ENCODE measurements at regions not wholly inside any gene's neighbourhood (a gene's known extent, or its start where the extent isn't known, plus 50 kb on each side); places are given as distances from the start of the nearest gene placed in this dataset.

- no peaks in the 10 kb centered on the region for H3K4me1 ChIP-seq (ENCODE audit: control insufficient read depth, insufficient read depth, low read length, poor library complexity, severe bottlenecking)
- WGBS, 2 experiments (ENCODE audit: insufficient coverage in 2 of 2), result no CpG with 5 or more reads among the region's 3 CpGs
- H3K9me3 ChIP-seq (ENCODE audit: control insufficient read depth, low read length), result peaks cover 6% of the 10 kb centered on the region
- H3K27ac ChIP-seq (ENCODE audit: low read depth, low read length, severe bottlenecking), result no peak overlapping the region
- H3K4me3 ChIP-seq (ENCODE audit: extremely low read depth, insufficient read depth, low read length, poor library complexity, severe bottlenecking), result no peak overlapping the region
- no peaks in the 10 kb centered on the region for H3K36me3 ChIP-seq (ENCODE audit: control insufficient read depth, insufficient read depth, low read length)
These were observed 94.7 kb upstream of the FERD3L start for GRCh38 chr7:19239951-19240350.

- peaks cover 6% of the 10 kb centered on the region for H3K9me3 ChIP-seq (ENCODE audit: control insufficient read depth, low read length)
- no peaks in the 10 kb centered on the region for H3K36me3 ChIP-seq (ENCODE audit: control insufficient read depth, insufficient read depth, low read length)
- H3K4me3 ChIP-seq (ENCODE audit: extremely low read depth, insufficient read depth, low read length, poor library complexity, severe bottlenecking), result no peak overlapping the region
- H3K27ac ChIP-seq (ENCODE audit: low read depth, low read length, severe bottlenecking), result no peak overlapping the region
- WGBS, 2 experiments (ENCODE audit: insufficient coverage in 2 of 2), result 67 to 94% methylated on average over 1 to 3 of the region's 5 CpGs
- no peaks in the 10 kb centered on the region for H3K4me1 ChIP-seq (ENCODE audit: control insufficient read depth, insufficient read depth, low read length, poor library complexity, severe bottlenecking)
These were observed 90.5 kb upstream of the FERD3L start for GRCh38 chr7:19235680-19236079.

DNA sequence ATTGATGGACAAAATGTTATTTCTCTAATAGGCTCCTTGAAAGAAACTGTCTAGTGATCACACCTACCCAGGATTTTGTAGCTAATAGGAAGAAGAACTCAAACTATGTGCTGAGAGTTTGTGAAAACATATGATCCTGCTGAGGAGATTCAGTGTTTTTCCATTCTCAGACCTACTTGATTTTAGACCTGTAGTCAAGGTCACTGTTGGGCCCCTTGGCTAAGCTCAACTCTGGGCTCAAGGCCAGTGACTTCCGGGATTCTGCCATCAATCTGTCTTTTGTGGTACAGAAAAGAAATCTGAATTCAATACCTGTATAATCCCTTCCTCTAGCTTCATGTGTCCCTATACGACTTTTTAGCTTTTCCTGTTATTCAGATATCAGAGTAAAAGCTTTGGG, 79.7 kb upstream of the FERD3L start:
- no peaks in the 10 kb centered on the region for H3K36me3 ChIP-seq (ENCODE audit: control insufficient read depth, insufficient read depth, low read length)
- H3K27ac ChIP-seq (ENCODE audit: low read depth, low read length, severe bottlenecking), result no peak overlapping the region
- H3K4me3 ChIP-seq (ENCODE audit: extremely low read depth, insufficient read depth, low read length, poor library complexity, severe bottlenecking), result no peak overlapping the region
- no peaks in the 10 kb centered on the region for H3K4me1 ChIP-seq (ENCODE audit: control insufficient read depth, insufficient read depth, low read length, poor library complexity, severe bottlenecking)
- H3K9me3 ChIP-seq (ENCODE audit: control insufficient read depth, low read length), result no peaks in the 10 kb centered on the region
- 100% methylated on average over 1 of the region's 2 CpGs; no CpG with 5 or more reads in 1 of the 2 experiments for WGBS, 2 experiments (ENCODE audit: insufficient coverage in 2 of 2)

- no peaks in the 10 kb centered on the region for H3K36me3 ChIP-seq (ENCODE audit: control insufficient read depth, insufficient read depth, low read length)
- no peaks in the 10 kb centered on the region for H3K9me3 ChIP-seq (ENCODE audit: control insufficient read depth, low read length)
- no peak overlapping the region for H3K27ac ChIP-seq (ENCODE audit: low read depth, low read length, severe bottlenecking)
- H3K4me1 ChIP-seq (ENCODE audit: control insufficient read depth, insufficient read depth, low read length, poor library complexity, severe bottlenecking), result no peaks in the 10 kb centered on the region
- H3K4me3 ChIP-seq (ENCODE audit: extremely low read depth, insufficient read depth, low read length, poor library complexity, severe bottlenecking), result no peak overlapping the region
These were observed 70.2 kb upstream of the FERD3L start for GRCh38 chr7:19215412-19215811.

DNA sequence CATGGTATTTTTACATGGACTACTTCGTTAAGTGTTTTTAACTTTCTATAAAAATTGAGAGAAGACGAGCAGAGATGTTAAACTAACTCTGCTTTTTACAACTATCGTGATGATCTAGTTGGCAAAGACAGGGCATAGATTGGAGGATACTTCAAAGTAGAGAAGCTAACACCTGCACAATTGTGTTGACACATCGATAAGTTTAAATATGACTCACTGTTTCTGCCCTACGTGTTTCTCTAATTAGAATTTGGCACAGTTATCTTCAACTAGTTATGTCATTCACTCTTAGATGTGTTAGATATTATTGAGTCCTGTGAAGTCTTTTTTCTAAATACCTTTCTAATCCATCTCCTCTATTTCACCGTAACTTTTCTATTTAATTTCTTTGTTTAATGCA, 68.5 kb upstream of the FERD3L start:
- 90 to 91% methylated on average over 2 to 4 of the region's 6 CpGs for WGBS, 2 experiments (ENCODE audit: insufficient coverage in 2 of 2)
- no peaks in the 10 kb centered on the region for H3K9me3 ChIP-seq (ENCODE audit: control insufficient read depth, low read length)
- H3K4me1 ChIP-seq (ENCODE audit: control insufficient read depth, insufficient read depth, low read length, poor library complexity, severe bottlenecking), result no peaks in the 10 kb centered on the region

DNA sequence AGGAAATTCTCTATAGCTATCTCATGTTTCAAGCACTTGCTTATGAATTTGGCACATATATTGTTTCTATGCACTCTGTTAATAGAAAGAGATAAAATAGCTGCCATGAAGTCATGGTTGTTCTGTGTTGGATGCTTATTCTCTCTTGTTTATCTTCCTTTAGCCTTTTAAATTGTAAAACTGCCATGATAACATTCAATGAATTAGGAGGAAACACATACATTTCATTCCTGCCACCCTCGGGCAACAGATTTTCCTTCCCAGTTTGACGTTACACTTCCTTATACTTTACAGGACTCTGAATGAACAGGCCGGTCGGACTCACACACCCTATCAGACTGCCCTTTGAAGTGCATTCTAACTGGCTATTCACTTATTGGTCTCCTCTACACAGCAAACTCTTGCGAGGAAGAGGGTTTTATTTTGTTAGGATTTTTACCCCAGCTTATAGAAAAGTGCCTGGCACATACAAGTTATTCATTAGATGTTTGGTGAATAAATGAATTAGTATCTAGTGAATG, 65.7 kb upstream of the FERD3L start:
- no peak overlapping the region for H3K27ac ChIP-seq (ENCODE audit: low read depth, low read length, severe bottlenecking)
- H3K4me1 ChIP-seq (ENCODE audit: control insufficient read depth, insufficient read depth, low read length, poor library complexity, severe bottlenecking), result no peaks in the 10 kb centered on the region
- H3K36me3 ChIP-seq (ENCODE audit: control insufficient read depth, insufficient read depth, low read length), result no peaks in the 10 kb centered on the region
- H3K4me3 ChIP-seq (ENCODE audit: extremely low read depth, insufficient read depth, low read length, poor library complexity, severe bottlenecking), result no peak overlapping the region
- H3K9me3 ChIP-seq (ENCODE audit: control insufficient read depth, low read length), result no peaks in the 10 kb centered on the region
- 64 to 95% methylated on average over 2 to 4 of the region's 5 CpGs for WGBS, 2 experiments (ENCODE audit: insufficient coverage in 2 of 2)

More for the DNA sequence above, 68.5 kb upstream of the FERD3L start:
- no peak overlapping the region for H3K4me3 ChIP-seq (ENCODE audit: extremely low read depth, insufficient read depth, low read length, poor library complexity, severe bottlenecking)
- H3K36me3 ChIP-seq (ENCODE audit: control insufficient read depth, insufficient read depth, low read length), result no peaks in the 10 kb centered on the region
- no peak overlapping the region for H3K27ac ChIP-seq (ENCODE audit: low read depth, low read length, severe bottlenecking)

GRCh38 chr7:19209166-19209696, 64.0 kb upstream of the FERD3L start:
- WGBS, 2 experiments (ENCODE audit: insufficient coverage in 2 of 2), result no CpG with 5 or more reads among the region's 1 CpG
- Histone ChIP-seq H3K27ac (ENCODE audit: low read depth, low read length, severe bottlenecking) (no peak overlapping the region), H3K4me3 (ENCODE audit: extremely low read depth, insufficient read depth, low read length, poor library complexity, severe bottlenecking) (no peak overlapping the region), H3K36me3 (ENCODE audit: control insufficient read depth, insufficient read depth, low read length) (no peaks in the 10 kb centered on the region), H3K4me1 (ENCODE audit: control insufficient read depth, insufficient read depth, low read length, poor library complexity, severe bottlenecking) (no peaks in the 10 kb centered on the region), H3K9me3 (ENCODE audit: control insufficient read depth, low read length) (no peaks in the 10 kb centered on the region)

DNA sequence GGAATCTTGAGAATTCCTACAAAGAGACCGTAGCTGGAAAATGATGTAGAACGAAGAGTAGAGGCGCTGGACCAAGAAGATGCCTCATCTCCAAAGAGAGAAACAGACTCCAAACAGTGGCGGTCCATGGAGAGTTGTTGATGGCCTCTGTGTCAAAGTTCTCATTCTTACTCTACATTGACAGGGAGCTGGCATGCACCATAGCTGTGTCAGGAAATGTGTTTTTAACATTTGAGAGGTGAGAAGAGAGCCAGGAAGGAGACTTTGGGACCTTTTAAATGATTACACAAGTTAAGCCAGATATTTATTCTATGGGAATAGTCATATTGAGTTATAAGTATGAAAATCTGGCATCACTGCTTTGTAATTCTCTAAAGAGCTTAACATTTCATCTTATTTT, 61.5 kb upstream of the FERD3L start:
- Histone ChIP-seq H3K4me1 (ENCODE audit: control insufficient read depth, insufficient read depth, low read length, poor library complexity, severe bottlenecking) (no peaks in the 10 kb centered on the region), H3K27ac (ENCODE audit: low read depth, low read length, severe bottlenecking) (no peak overlapping the region), H3K36me3 (ENCODE audit: control insufficient read depth, insufficient read depth, low read length) (no peaks in the 10 kb centered on the region), H3K4me3 (ENCODE audit: extremely low read depth, insufficient read depth, low read length, poor library complexity, severe bottlenecking) (no peak overlapping the region), H3K9me3 (ENCODE audit: control insufficient read depth, low read length) (no peaks in the 10 kb centered on the region)
- WGBS, 2 experiments (ENCODE audit: insufficient coverage in 2 of 2), result 87 to 100% methylated on average over 3 of the region's 4 CpGs

DNA sequence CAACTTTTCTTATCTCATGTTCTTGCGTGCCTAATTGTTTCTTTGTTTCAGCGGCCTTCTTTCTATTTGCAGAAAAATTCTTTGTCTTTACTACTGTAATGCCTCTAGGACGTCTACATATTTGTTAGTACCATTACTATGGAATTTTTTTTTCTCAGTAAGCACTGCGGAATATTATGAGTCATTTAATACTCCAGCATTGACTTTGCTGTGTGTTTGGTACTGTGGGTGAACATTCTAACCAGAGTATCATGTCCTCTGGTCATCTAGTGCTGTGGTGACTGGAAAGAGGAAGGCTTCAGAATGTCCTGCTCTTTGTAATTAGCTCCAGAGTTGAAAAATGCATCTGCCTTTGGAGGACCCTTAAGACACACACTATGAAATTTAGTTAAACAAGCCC, 58.5 kb upstream of the FERD3L start:
- Histone ChIP-seq H3K27ac (ENCODE audit: low read depth, low read length, severe bottlenecking) (no peak overlapping the region), H3K36me3 (ENCODE audit: control insufficient read depth, insufficient read depth, low read length) (no peaks in the 10 kb centered on the region), H3K9me3 (ENCODE audit: control insufficient read depth, low read length) (no peaks in the 10 kb centered on the region), H3K4me3 (ENCODE audit: extremely low read depth, insufficient read depth, low read length, poor library complexity, severe bottlenecking) (no peak overlapping the region), H3K4me1 (ENCODE audit: control insufficient read depth, insufficient read depth, low read length, poor library complexity, severe bottlenecking) (no peaks in the 10 kb centered on the region)
- 84% methylated on average over 2 of the region's 4 CpGs; no CpG with 5 or more reads in 1 of the 2 experiments for WGBS, 2 experiments (ENCODE audit: insufficient coverage in 2 of 2)

DNA sequence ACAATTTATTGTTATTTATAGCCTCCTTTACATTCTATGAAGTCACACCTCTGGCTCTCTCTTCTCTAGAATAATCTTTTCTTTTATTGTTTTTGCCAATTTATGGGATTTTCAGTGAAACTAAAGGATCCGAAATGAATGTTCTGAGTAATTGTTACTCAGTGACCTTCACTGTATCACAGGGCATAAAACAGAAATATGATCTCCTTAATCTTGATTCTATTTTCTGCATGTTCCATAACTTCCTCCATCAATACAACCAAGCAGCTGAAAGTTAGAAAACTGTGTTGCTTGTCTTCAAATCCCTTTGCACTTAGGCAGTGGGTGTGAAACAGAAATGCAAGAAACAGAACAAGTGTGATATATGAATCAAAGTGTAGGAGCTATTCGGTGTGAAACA, 57.4 kb upstream of the FERD3L start:
- H3K9me3 ChIP-seq (ENCODE audit: control insufficient read depth, low read length), result no peaks in the 10 kb centered on the region
- 50 to 70% methylated on average over 1 of the region's 2 CpGs for WGBS, 2 experiments (ENCODE audit: insufficient coverage in 2 of 2)
- H3K4me3 ChIP-seq (ENCODE audit: extremely low read depth, insufficient read depth, low read length, poor library complexity, severe bottlenecking), result no peak overlapping the region
- no peaks in the 10 kb centered on the region for H3K4me1 ChIP-seq (ENCODE audit: control insufficient read depth, insufficient read depth, low read length, poor library complexity, severe bottlenecking)
- no peak overlapping the region for H3K27ac ChIP-seq (ENCODE audit: low read depth, low read length, severe bottlenecking)
- no peaks in the 10 kb centered on the region for H3K36me3 ChIP-seq (ENCODE audit: control insufficient read depth, insufficient read depth, low read length)
